MCF 10A (cell line): ENCODE measurements at regions not wholly inside any gene's neighbourhood (a gene's known extent, or its start where the extent isn't known, plus 50 kb on each side); places are given as distances from the start of the nearest gene placed in this dataset.

Experiments
- BruUV-seq: library from RNA; stranded (reverse); fragments of 400-500 nt; replicated peaks from 2 replicates; lab custom pipeline; 2021; lab: Mats Ljungman, UMichigan
- CTCF ChIA-PET: fragments of 300-600 bp; sonication (Branson Sonifier 250); formaldehyde crosslinking; extraction: SDS; loops from one replicate; lab custom pipeline; 2021; ENCODE audit warnings: antibody characterized with exemption, inconsistent platforms; lab: Yijun Ruan, JAX
- POLR2A ChIA-PET: fragments of 300-600, 350-650 bp; sonication (Branson Sonifier 250); formaldehyde crosslinking; extraction: SDS; loops from one replicate; lab custom pipeline; 2020; ENCODE audit warnings: antibody characterized with exemption, inconsistent platforms; lab: Yijun Ruan, JAX
- DNase-seq: peaks from one replicate; pipeline ENCODE4 v3.0.0-alpha.2; 2018; ENCODE audit not compliant: unreplicated experiment
- H3K27ac Mint-ChIP-seq: one replicate; pipeline ENCODE4 v1.8.0; 2022; ENCODE audit warnings: mild to moderate bottlenecking, low read depth, mixed read lengths; ENCODE audit not compliant: unreplicated experiment
- H3K27me3 Mint-ChIP-seq: one replicate; pipeline ENCODE4 v1.8.0; 2022; ENCODE audit warnings: mixed read lengths; ENCODE audit not compliant: insufficient read depth, unreplicated experiment
- H3K36me3 Mint-ChIP-seq: one replicate; pipeline ENCODE4 v1.8.0; 2022; ENCODE audit warnings: mild to moderate bottlenecking, moderate library complexity, mixed read lengths; ENCODE audit not compliant: insufficient read depth, unreplicated experiment
- H3K4me1 Mint-ChIP-seq: one replicate; pipeline ENCODE4 v1.8.0; 2022; ENCODE audit warnings: mixed read lengths; ENCODE audit not compliant: insufficient read depth, unreplicated experiment
- H3K4me3 Mint-ChIP-seq: one replicate; pipeline ENCODE4 v1.8.0; 2022; ENCODE audit warnings: mild to moderate bottlenecking, moderate library complexity, mixed read lengths; ENCODE audit not compliant: unreplicated experiment
- H3K9me3 Mint-ChIP-seq: one replicate; pipeline ENCODE4 v1.8.0; 2022; ENCODE audit warnings: mixed read lengths; ENCODE audit not compliant: unreplicated experiment
- intact Hi-C: fragments of 100-400 bp; cut with micrococcal nuclease; formaldehyde crosslinking; loops from 2 replicates; pipeline ENCODE4 v1.14.1; 2022
- TF ChIP-seq, protein P1 (sequence below): fragments of 200-600 bp; IDR thresholded peaks from one replicate; pipeline ENCODE4 v1.8.0; 2022; ENCODE audit warnings: antibody characterized with exemption, mild to moderate bottlenecking; ENCODE audit not compliant: unreplicated experiment

DNA sequence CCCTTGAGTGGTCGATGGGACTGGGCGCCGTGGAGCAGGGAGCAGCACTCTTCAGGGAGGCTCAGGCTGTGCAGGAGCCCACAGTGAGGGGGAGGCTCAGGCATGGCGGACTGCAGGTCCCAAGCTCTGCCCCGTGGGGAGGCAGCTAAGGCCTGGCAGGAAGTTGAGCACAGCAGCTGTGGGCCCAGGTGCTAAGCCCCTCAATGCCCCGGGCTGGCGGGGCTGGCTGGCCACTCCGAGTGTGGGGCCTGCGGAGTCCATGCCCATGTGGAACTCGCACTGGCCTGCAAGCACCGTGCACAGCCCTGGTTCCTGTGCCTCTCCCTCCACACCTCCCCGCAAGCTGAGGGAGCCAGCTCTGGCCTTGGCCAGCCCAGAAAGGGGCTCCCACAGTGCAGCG, 948.4 kb upstream of the EYS start:
- H3K4me3 Mint-ChIP-seq, result no peak overlapping the region
- no peak overlapping the region for H3K27ac Mint-ChIP-seq
- ChIA-PET CTCF (interaction anchor here (0.5 kb wide), 1 partner anchor 405 kb away, joined by 4 read pairs; no protein-coding TSS in a partner anchor), POLR2A (no interaction called here)
- TF ChIP-seq, protein P1, sequence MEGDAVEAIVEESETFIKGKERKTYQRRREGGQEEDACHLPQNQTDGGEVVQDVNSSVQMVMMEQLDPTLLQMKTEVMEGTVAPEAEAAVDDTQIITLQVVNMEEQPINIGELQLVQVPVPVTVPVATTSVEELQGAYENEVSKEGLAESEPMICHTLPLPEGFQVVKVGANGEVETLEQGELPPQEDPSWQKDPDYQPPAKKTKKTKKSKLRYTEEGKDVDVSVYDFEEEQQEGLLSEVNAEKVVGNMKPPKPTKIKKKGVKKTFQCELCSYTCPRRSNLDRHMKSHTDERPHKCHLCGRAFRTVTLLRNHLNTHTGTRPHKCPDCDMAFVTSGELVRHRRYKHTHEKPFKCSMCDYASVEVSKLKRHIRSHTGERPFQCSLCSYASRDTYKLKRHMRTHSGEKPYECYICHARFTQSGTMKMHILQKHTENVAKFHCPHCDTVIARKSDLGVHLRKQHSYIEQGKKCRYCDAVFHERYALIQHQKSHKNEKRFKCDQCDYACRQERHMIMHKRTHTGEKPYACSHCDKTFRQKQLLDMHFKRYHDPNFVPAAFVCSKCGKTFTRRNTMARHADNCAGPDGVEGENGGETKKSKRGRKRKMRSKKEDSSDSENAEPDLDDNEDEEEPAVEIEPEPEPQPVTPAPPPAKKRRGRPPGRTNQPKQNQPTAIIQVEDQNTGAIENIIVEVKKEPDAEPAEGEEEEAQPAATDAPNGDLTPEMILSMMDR, result no peak
- DNase-seq, result no peak
- H3K9me3 Mint-ChIP-seq, result peaks cover 11% of the 10 kb centered on the region
- no TSS peak for BruUV-seq
- H3K27me3 Mint-ChIP-seq, result no peaks in the 10 kb centered on the region
- intact Hi-C loops, result no loop called here
- H3K4me1 Mint-ChIP-seq, result no peaks in the 10 kb centered on the region
- H3K36me3 Mint-ChIP-seq, result no peaks in the 10 kb centered on the region

GRCh38 chr6:66638518-66638917, 931.5 kb upstream of the EYS start:
- ChIA-PET CTCF (interaction anchor here (0.7 to 0.8 kb wide), 2 partner anchors 414 to 906 kb away, joined by 3 to 4 read pairs; no protein-coding TSS in a partner anchor), POLR2A (interaction anchor here (0.7 kb wide), 2 partner anchors 10 to 1088 kb away, joined by 3 read pairs; no protein-coding TSS in a partner anchor)
- intact Hi-C loops, result no loop called here
- Mint-ChIP-seq H3K27ac (no peak overlapping the region), H3K36me3 (no peaks in the 10 kb centered on the region), H3K27me3 (no peaks in the 10 kb centered on the region), H3K4me3 (no peak overlapping the region), H3K4me1 (no peaks in the 10 kb centered on the region), H3K9me3 (peaks cover 5% of the 10 kb centered on the region)
- BruUV-seq, result no TSS peak
- TF ChIP-seq, protein P1, result no peak
- no peak for DNase-seq

DNA sequence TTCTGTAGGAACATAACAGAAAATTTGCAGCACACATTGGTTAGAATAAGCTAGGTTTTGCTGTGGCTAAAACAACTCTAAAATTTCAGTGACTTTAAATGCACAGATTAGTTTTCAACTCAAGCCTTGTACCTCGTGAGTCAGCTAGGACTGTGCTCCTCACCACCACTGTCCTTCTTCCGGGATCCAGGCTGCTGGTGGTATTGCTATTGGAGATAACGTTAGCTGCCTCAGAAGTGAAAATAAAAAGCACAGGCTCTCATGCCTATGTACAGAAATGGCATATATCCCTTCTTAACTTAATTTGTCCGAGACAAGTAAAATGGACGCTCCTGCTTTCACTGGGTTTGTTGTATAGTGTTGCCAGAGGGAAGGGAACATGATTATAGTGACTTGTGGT, 931.1 kb upstream of the EYS start:
- BruUV-seq, result no TSS peak
- H3K4me1 Mint-ChIP-seq, result no peaks in the 10 kb centered on the region
- no peak overlapping the region for H3K4me3 Mint-ChIP-seq
- ChIA-PET POLR2A (interaction anchor here (0.7 kb wide), 1 partner anchor 10 kb away, joined by 3 read pairs; no protein-coding TSS in a partner anchor), CTCF (interaction anchor here (0.8 kb wide), 1 partner anchor 906 kb away, joined by 4 read pairs; no protein-coding TSS in a partner anchor)
- H3K9me3 Mint-ChIP-seq, result peaks cover 7% of the 10 kb centered on the region
- TF ChIP-seq, protein P1, result no peak
- H3K36me3 Mint-ChIP-seq, result no peaks in the 10 kb centered on the region
- DNase-seq, result no peak
- intact Hi-C loops, result no loop called here
- H3K27me3 Mint-ChIP-seq, result no peaks in the 10 kb centered on the region
- no peak overlapping the region for H3K27ac Mint-ChIP-seq

DNA sequence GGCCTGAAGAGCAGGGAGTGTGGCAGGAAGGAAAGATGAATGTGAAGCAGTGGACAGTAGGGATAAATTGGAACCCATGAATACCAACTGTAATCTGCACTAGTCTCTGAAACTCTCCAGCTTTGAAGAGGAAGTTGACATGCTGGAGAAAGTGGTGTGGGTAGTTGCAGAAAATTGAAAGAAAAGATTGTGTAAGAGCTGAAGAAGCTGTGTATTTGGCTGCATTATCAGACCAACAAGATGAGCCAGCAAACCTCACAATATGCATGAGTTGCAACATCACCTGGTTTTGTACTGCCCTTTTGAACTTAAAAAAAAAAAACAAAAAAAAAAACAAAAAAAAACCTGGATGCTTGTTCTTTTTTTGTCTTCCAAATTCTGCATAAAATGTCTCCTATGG, 921.9 kb upstream of the EYS start:
- TF ChIP-seq, protein P1, result no peak
- intact Hi-C loops, result no loop called here
- BruUV-seq, result no TSS peak
- H3K36me3 Mint-ChIP-seq, result no peaks in the 10 kb centered on the region
- H3K27ac Mint-ChIP-seq, result peak overlapping the region; percentile 11
- H3K4me1 Mint-ChIP-seq, result peaks cover 8% of the 10 kb centered on the region
- DNase-seq, result peak; percentile 71
- peaks cover 6% of the 10 kb centered on the region for H3K9me3 Mint-ChIP-seq
- ChIA-PET POLR2A (interaction anchor here (0.6 to 0.9 kb wide), 2 partner anchors 14 to 1123 kb away, joined by 3 read pairs; no protein-coding TSS in a partner anchor), CTCF (interaction anchor here (0.6 kb wide), 1 partner anchor 957 kb away, joined by 3 read pairs; no protein-coding TSS in a partner anchor)
- no peak overlapping the region for H3K4me3 Mint-ChIP-seq
- H3K27me3 Mint-ChIP-seq, result no peaks in the 10 kb centered on the region
